ENCODE measurements at regions not wholly inside any gene's neighbourhood (a gene's known extent, or its start where the extent isn't known, plus 50 kb on each side); places are given as distances from the start of the nearest gene placed in this dataset.
"Not testable (repeated sequence)": the region's sequence is repeated elsewhere in the genome, so short reads cannot be mapped to it uniquely, and the experiment has no call there.

DNA sequence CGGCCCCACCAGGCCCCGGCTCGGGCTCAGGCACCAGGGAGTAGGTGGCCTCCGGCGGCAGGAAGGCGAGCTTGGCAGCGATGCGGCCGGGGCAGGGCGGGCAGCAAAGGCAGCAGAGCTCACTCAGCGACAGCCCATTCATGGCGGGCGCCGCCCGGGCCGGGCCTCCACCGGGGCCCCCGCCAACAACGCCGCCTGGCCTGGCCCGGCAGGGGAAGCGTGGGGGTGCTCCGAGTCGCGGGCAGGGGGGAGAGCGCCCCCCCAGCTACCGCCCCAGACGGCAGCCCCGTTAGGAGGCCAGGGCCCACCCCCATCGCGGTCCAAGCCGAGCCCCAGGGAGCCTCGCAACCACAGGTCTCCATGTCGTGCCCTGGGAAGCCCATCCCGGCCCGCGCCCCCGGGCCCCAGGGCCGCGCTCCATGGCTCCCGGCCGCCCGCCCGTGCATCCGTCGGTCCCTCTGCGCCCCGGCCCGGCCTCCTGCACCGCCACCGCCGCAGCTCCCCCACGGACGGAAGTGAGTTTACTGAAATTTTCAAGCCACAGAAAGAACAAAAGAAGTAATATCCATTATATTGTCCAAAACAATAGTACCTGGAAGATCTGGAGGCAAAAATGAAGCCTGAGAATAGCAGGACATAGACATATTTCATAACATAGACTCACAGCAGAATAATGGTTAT is 126.6 kb upstream of the VPREB1 start:
- DNase-seq = not testable (repeated sequence)

DNA sequence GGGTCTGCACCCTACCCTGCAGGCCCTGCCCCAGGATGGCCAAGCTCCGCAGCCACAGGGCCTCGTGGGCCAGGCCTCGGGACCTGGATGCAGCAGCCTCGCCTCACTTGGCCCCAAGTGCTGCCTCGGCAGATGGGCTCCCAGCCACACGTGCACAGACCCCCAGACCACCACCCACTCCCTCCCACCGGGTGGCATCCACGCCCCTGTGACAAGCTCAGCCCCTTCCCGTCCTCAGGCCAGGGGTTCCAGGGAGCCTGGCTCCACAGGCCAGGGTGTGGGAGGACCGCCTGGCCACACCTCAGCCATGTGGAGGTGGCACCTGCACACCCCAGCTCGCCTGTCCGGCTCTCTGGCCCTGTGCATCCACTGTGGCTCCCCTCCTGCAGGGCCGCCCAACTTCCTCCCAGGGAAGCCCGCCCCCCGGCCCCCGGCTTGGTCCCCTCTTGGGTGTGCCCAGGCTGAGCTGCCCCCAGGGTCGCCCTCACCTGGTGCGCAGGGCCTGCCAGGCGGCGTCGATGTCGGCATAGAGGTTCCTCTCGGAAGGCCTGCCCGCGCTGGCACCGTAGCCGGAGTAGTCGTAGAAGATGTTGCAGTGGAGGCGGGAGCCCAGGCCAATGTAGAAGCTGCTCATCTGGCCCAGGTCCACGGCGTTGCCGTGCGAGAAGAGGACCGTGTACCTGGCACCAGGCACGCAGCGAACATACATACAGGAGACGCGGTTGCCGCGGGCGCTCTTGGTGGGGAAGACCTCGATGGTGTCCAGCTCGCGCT is 127.4 kb upstream of the VPREB1 start:
- not testable (repeated sequence) for DNase-seq

DNA sequence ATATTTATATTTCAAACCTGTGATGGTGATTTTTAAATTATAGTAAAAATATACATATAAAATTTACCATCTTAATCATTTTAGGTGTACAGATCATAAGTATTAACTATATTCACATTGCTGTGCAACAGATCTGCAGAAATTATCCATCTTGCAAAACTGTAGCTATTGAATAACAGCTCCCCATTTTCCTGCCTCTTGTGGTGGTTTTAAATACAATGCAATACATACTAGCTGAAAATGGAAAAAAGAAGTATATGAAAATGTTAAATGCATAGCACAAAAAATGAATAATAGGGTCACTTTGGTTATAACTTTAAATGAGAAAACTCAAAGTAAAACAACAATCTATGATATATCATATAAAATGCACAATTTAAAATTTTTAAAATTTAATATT is 130.9 kb upstream of the VPREB1 start:
- DNase-seq = no peak

DNA sequence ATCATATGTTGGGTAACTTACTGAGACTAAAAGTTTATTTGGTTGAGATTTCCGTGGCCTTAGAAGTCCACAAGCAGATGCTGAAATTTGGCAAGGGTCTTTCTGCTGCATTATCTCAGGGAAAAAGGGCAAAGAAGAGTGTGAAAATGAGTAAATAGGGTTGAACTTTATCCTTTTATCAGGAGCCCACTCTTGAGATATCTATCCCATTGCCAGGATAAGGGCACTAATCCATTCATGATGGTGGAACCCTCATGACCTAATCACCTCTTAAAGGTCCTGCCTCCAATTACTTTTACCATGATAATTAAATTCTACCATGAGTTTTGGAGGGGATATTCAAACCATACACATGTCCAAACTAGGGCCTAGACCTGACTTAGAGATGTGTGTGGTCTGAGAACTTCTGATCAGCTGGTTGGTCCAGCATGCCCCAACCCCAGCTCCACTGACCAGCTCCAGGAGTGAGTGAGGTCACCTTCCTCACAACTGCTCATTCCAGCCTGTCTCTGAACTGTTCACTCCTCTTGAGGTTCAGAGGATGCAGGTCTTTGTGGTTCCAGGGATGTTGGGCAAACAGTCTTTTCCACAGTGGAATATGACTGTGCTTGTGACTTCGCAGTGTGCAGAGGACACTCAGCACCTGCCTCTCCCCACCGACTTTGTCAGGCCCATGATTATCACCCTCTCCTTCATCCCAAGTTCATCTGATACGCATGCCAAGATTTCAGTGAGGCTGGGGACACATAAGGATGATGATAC is 130.1 kb upstream of the TOP3B start:
- DNase-seq = no peak

DNA sequence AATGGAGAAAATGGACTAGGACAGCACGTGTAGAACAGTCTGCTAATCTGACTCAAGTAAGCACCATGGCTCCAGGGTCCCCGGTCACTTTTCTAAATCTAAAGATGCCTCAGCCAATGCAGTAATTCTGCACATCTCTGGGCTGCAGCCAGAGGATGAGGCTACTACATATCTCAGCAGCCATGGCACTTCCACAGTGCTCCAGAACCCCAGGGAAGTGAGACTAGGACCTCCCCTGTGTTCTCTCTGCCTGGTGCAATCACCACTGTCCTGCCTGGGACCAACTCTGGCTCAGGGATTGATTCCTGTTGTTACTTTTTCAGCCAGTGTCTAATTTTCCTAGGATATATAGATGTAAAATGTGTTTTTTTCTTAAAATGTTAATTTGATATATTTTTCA is 129.4 kb upstream of the TOP3B start:
- no peak for DNase-seq

DNA sequence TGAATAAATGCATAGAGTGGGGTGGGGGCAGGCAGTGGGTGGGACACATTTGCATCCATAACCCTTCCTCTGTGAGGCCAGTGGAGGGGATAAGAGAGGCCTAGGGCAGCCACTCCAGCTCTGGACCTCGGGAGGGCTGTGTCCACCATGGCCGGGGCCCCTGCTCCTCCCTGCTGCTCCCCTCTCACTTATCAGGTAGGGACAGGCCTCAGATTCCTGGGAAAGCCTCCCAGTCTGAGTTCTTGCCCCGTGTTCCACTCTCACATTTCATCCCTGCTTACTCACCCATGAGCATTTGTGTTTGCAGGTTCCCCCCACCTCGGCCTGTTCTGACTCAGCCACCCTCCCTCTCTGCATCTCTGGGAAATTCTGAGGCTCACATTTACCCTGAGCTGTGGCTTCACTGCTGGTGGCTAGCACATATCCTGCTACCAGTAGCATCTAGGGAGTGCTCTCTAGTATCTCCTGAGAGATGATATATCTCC is 128.7 kb upstream of the TOP3B start:
- no peak for DNase-seq

DNA sequence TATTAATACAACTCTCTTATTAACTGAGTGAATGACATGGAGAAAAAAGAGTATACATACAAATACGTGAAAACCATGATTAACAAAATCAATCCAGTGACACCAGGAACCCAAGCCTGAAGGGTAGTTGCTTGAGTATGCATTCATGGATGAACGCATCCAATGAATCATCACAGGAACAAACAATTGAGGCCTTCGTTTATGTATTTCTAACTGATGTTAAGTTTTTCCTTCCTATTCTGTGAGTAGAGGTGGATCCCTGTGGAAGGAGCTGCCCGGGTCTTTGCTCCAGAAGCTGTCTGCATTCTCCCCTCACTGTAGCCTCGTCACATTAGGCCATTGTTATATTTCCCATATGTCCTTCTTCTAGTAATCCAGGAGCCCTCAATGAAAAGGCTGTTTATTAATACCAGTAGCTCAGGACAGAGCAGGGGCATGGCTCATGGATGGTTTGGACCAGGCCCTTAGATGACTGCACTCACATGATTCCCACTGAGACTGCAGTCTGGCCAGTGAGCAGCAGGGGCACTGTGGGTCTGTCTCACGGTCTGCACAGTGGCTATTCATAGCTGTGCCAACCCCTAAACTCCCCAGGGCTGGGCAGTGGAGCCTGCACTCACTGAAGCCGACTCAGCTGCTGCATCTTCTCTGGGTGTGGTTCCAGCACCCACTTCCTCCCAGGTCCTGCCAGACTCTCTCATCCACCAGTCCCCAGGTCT is 128.1 kb upstream of the TOP3B start:
- no peak for DNase-seq

DNA sequence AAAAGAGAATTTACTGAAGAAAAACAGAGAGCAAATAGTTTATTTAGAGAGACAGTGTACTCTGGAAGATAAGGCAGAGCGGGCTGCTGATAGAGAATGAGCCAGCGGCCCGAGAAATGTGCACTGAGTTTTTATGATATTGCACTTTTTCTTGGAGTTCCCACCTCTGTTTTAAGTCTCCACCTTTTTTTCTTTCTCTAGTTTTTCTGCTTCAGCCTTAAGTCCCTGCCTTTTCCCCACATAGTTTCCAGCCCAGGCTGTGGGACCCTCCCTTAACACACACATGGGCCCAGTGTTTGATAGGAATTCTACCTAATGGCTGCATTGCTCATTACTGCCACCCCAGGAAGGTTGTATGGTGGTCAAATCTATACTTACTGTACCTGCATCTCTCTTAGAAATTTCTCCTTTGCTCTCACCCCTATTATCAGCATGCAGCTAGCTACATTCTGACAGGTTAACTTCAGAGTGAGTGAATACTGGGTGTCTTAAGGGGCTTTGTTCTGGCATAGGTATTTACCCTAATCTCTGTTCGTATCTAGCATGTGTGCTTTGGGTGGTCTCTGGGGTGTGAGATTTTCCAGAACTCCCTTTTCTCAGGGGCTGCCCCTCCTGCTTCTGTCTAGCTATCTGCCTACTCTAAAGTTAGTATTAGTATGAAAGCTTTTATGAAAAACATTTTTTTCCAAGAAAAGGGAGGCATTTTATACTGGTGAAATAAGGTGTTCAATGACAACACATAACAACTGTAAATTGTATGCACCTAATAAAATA is 127.3 kb upstream of the TOP3B start:
- no peak for DNase-seq

DNA sequence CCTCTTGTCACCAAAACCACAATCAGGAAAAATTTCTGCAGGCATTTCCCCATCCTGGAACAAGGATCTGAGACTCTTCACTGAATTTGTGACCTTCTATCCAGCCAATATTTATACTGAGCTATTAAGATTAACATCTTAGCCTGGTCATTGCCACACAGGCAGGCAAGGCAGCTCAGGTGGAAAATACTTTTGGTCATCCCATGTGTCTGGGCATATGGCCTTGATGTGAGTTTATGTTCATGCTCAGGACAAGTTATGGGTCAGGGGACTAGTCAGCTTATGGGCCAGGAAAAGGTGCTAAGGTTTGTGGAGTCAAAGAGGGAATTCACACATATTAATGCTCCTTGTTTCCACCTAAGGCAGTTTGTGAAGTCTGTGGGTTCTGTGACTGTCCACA is 124.3 kb upstream of the TOP3B start:
- DNase-seq = no peak

DNA sequence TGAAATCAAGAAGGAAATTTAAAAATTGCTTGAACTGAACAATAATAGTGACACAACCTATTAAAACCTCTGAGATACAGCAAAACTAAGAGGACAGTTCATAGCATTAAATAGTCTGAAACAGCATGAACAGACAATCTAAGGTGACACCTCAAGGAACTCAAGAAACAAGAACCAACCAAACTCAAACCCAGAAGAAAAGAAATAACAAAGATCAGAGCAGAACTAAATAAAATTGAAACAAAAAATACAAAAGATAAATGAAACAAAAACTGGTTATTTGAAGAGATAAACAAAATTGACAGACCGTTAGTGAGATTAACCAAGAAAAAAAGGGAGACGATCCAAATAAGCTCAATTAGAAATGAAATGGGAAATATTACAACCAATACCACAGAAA is 122.8 kb upstream of the TOP3B start:
- DNase-seq = no peak

DNA sequence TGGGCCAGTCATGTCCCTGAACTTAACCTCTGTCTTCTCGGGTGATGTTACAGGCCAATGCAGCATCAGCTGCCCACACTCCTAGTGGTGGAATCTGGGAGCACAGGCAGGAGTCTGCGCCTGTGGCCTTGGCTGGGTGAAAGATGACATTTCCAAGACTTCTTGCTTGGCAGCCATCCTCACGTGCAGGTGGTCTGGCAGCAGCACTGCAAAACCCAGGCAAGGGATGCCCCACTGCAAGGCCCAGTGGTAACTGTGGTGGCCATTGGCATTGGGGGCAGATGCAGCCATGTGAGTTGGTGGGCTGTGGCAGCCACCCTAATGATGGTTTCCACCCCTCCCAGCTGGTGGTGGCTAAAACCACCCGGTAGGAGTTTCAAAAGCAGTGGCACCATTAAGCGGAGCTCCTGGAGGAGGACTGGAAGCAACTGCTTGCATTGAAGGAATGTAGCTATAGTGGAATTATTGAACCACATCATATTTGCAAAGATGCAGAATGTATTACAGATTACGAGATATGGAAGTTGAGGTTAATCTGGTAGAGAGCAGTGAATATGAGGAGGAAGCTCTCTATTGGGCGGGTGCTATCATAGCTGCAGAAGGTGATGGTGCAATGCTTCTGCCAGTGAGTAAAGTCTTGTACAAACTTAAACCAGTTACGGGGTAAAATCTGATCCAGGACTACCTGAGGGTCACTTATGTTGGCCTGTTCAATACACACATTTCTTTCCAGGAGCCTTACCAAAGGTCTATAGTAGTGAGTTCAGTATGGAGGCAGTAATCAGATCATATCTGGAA is 120.7 kb upstream of the TOP3B start:
- DNase-seq = no peak

DNA sequence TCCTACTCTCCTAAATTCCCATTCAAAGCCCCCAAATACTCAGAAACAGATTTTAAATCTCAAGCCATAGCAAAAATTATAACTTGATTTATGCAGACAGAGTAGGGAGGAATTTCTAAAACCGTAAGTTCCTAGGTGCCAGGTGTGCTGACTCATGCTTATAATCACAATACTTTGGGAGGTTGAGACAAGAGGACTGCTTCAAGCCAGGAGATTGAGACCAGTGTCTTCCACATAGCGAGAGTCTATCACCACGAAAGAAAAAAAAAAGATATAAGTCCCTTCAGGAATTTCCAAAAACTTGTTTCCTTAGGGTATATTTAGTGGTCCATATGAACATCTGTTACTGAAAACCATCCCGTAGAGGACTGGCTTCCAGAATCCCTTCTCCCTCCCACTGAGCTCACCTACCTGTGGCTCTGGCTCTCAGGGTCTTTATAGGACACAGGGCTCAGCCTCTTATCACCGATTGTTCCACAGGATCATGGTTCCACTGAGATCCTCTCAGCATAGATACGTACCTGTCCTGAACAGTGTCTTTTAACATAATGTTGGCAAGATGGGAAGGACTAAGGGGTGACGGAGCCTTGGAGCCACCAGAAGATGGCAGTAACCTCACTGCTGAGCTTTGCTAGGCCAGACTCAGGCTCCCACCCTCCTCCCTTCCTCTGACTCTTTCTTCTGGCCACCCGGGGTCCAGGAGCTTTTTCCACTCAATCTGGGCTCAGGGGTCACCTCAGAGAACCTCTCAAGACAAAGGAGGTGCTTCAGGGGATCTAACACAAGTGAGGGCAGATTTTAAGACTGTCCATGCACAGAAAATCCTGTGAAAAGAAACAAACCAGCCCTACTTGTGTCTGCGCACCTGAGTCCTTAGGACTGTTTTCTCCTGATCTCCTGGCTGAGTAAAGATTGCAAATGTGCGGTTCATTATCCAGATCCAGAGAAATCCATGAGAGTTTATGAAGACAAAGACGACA is 117.5 kb upstream of the TOP3B start:
- DNase-seq = no peak

DNA sequence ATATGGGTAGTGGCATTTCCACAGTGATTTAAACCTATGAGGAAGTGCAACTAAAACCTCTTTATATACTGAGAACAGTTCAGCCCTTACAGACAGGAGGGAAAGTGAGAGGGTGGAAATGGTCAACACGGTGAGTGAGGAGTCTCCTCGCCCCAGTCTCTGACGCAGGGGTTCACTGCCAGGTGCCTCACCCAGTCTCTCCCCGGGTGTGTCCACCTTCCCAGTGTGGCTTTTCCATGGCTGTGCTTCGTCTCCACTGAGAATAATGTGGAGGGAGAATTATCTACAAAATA is 116.6 kb upstream of the TOP3B start:
- no peak for DNase-seq

DNA sequence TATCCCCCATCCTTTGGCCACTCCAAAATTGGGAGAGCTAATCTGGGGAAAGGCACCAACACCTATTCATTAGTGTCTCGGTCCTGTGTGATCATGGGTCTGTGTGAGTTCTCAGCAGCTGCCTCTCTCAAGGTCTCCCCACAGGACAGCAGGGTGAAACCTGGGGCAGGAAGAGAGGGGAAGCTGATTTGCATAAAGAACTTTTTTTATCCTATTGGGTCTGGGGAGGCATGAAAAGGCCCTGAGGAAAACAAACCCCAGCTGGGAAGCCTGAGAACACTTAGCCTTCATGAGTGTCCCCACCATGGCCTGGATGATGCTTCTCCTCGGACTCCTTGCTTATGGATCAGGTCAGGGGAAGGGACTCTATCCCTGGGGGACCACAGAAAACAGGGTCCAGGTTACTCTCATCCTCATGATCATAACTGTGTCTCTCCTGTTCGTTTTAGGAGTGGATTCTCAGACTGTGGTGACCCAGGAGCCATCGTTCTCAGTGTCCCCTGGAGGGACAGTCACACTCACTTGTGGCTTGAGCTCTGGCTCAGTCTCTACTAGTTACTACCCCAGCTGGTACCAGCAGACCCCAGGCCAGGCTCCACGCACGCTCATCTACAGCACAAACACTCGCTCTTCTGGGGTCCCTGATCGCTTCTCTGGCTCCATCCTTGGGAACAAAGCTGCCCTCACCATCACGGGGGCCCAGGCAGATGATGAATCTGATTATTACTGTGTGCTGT is 116.0 kb upstream of the TOP3B start:
- no peak for DNase-seq

DNA sequence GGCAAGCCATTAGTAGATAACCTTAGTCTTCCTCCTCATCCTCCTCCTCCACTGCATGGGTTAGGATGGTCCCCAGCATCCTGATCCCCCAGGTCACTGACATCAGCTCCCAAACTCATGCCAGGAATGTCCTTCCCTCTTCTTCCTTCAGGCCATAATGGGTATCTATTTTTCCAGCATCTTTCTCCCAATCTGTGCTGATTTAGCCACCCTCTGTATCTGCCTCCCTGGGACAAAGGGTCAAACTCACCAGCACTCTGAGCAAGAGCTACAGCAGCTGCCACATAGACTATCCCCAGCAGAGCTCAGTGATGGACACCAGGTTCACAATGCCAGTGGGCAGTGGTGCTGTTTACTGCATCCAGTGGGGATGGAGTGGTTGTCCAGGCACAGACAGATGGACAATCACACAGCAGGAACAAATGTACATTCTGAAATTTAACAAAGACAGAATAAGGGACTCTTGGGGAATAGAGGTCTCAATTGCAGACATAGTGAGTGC is 115.2 kb upstream of the TOP3B start:
- no peak for DNase-seq

DNA sequence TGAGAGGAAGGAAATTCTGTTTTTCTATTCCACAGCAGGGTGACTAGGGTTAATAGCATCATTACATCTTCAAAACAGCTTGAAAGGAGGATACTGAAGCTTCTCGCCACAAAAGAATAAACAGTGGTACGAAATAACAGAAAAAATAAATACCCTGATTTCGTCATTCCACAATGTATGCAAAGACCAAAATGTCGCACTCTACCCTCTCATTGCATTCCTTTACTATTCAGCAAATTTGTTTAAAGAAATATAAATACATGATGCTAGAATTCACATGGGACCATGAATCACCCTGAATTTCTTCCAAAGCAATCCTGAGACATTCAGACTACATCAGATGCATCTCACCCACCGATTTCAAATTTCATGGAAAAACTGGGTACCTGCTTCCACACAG is 112.3 kb upstream of the TOP3B start:
- no peak for DNase-seq

DNA sequence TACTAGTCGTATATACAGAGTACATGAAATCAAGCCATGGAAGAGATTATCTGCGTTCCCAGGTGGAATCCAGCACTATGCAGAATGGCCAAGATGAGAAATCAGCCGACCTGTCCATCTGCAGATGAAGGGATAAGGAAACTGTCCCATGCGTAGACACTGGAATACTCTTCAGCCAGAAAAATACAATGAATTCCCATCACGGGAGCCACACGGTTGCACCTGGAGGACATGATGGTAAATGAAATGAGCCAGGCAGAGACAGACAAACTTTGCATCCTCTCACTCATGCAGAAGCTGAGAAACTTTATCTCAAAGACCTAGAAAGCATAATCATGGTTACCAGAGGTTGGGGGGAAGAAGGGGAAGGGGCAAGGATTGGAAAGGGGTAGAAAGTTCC is 111.9 kb upstream of the TOP3B start:
- DNase-seq = no peak

DNA sequence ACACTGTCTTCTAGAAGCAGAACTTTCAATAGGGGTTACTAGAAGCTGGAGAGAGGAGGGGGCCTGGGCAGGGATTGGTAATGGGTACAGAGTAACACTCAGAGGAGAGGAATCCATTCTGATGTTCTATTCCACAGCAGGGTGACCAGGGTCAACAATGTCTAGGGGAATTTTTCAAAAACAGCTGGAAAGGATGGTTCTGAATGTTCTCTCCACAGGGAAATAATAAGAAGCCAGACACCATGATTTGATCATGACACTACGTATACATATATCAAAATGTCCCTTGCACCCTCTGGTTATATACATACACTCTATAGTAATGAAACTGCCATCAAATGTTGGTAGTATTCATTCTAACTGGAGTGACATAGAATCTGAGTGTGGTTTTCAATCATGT is 111.2 kb upstream of the TOP3B start:
- DNase-seq = no peak

DNA sequence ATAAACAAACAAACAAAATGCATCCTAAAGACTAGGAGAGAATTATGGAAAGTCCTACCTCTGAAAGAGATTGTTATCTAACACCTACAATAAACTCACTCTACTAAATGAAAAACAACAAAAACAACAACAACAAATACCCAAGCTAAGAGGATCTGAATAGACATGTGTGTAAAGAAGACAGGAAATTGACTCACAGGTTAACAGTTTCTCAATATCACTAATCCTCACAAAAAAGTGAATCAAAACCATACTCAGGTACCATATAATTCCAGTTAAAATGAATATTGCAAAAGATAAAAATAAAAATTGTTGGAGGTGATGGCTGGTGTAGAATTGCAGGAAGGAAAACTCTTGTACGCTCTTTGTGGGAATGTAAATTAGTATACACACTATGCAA is 110.4 kb upstream of the TOP3B start:
- DNase-seq = no peak

DNA sequence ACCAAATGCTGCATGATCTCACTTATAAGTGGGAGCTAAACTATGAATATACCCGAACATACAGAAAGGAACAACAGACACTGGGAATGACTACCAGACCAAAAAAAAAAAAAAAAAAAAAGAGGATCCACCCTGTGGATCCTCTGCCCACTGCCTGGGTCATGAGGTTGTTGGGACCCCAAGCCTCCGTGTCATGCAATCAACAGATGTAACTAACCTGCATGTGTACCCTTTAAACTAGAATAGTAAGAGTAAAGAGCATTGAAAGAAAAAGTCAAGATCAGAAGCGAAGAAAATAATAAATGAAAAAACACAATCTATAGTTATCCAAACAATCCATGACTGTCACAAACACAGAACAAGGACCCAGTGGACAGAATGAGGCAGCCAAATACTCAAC is 109.5 kb upstream of the TOP3B start:
- no peak for DNase-seq

Measured in activated CD4-positive, alpha-beta T cell treated with anti-CD3 and anti-CD28 coated beads, Interleukin-2, amount 50 U/mL, for 4 hours (primary cell).